Activated B cell treated with CpG ODN at 0.5 μM for 24 hours (primary cell): ENCODE measurements at regions not wholly inside any gene's neighbourhood (a gene's known extent, or its start where the extent isn't known, plus 50 kb on each side); places are given as distances from the start of the nearest gene placed in this dataset.

Experiments used
- ATAC-seq: fragments of 200-7000 bp; cut with Tn5 transposase; one replicate; pipeline ENCODE4 v1.10.0; 2021; ENCODE audit warnings: low read depth, mild to moderate bottlenecking, moderate library complexity
- CTCF ChIA-PET: fragments of 350-600 bp; sonication (Branson Sonifier 250); formaldehyde crosslinking; loops from one replicate; lab custom pipeline; 2021; ENCODE audit warnings: antibody characterized with exemption; lab: Charles Lee
- POLR2A ChIA-PET: fragments of 350-600 bp; sonication (Branson Sonifier 250); formaldehyde crosslinking; loops from one replicate; lab custom pipeline; 2021; ENCODE audit warnings: antibody characterized with exemption; lab: Charles Lee
- DNase-seq: peaks from one replicate; pipeline ENCODE4 v3.0.0; 2022
- H3K27ac Mint-ChIP-seq: one replicate; pipeline ENCODE4 v1.8.0; 2020; ENCODE audit warnings: mixed read lengths
- H3K27me3 Mint-ChIP-seq: one replicate; pipeline ENCODE4 v1.8.0; 2021; ENCODE audit warnings: mixed read lengths
- H3K36me3 Mint-ChIP-seq: one replicate; pipeline ENCODE4 v1.8.0; 2021; ENCODE audit warnings: low read depth, mixed read lengths
- H3K4me1 Mint-ChIP-seq: one replicate; pipeline ENCODE4 v1.8.0; 2021; ENCODE audit warnings: mixed read lengths
- H3K4me3 Mint-ChIP-seq: one replicate; pipeline ENCODE4 v1.8.0; 2020; ENCODE audit warnings: mild to moderate bottlenecking, mixed read lengths
- H3K9me3 Mint-ChIP-seq: one replicate; pipeline ENCODE4 v1.8.0; 2020; ENCODE audit warnings: mixed read lengths
- intact Hi-C: fragments of 100-400 bp; cut with micrococcal nuclease; formaldehyde crosslinking; loops from one replicate; pipeline ENCODE4 v1.15.1; 2024
- TF ChIP-seq, protein P1 (sequence below): fragments of 200-600 bp; IDR thresholded peaks from one replicate; pipeline ENCODE4 v1.8.0; 2022; ENCODE audit warnings: antibody characterized with exemption, mild to moderate bottlenecking

DNA sequence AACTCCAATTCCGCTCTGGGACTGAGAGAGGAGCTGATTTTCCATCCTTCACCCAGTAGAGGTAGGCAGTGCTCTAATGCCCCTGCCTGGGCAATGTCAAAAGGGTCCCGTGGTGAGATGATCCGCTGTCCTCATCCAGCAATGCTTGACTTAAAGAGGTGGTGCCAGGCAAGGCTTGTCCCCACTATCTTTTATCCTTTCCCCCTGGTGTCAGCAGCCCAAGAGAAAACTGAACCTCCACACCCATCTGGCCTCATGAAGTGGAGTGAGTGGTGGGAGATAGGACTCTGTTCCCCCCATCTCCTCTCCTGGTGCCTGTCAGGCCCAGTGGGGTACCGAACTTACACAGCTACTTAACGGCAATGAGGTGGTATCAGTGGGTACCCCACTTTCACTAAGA lies 107.1 kb downstream of the ABHD5 start:
- no peak overlapping the region for H3K27ac Mint-ChIP-seq
- POLR2A ChIA-PET, result no interaction called here

GRCh38 chr3:43810797-43811196 lies 120.1 kb downstream of the ABHD5 start:
- intact Hi-C loops, result no loop called here
- no peaks in the 10 kb centered on the region for H3K9me3 Mint-ChIP-seq
- peaks cover 28% of the 10 kb centered on the region for H3K27me3 Mint-ChIP-seq
- ChIA-PET POLR2A (no interaction called here), CTCF (no interaction called here)
- no peak overlapping the region for H3K4me3 Mint-ChIP-seq
- DNase-seq (no peak), ATAC-seq (no peak)
- TF ChIP-seq, protein P1, sequence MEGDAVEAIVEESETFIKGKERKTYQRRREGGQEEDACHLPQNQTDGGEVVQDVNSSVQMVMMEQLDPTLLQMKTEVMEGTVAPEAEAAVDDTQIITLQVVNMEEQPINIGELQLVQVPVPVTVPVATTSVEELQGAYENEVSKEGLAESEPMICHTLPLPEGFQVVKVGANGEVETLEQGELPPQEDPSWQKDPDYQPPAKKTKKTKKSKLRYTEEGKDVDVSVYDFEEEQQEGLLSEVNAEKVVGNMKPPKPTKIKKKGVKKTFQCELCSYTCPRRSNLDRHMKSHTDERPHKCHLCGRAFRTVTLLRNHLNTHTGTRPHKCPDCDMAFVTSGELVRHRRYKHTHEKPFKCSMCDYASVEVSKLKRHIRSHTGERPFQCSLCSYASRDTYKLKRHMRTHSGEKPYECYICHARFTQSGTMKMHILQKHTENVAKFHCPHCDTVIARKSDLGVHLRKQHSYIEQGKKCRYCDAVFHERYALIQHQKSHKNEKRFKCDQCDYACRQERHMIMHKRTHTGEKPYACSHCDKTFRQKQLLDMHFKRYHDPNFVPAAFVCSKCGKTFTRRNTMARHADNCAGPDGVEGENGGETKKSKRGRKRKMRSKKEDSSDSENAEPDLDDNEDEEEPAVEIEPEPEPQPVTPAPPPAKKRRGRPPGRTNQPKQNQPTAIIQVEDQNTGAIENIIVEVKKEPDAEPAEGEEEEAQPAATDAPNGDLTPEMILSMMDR, result no peak
- no peaks in the 10 kb centered on the region for H3K36me3 Mint-ChIP-seq
- no peak overlapping the region for H3K27ac Mint-ChIP-seq
- no peaks in the 10 kb centered on the region for H3K4me1 Mint-ChIP-seq

More for the DNA sequence above, 107.1 kb downstream of the ABHD5 start:
- CTCF ChIA-PET, result no interaction called here
- TF ChIP-seq, protein P1, result no peak
- Mint-ChIP-seq H3K36me3 (no peaks in the 10 kb centered on the region), H3K9me3 (peaks cover 8% of the 10 kb centered on the region), H3K4me3 (no peak overlapping the region), H3K27me3 (peaks cover 21% of the 10 kb centered on the region), H3K4me1 (no peaks in the 10 kb centered on the region)
- intact Hi-C loops, result no loop called here
- DNase-seq (no peak), ATAC-seq (no peak)

DNA sequence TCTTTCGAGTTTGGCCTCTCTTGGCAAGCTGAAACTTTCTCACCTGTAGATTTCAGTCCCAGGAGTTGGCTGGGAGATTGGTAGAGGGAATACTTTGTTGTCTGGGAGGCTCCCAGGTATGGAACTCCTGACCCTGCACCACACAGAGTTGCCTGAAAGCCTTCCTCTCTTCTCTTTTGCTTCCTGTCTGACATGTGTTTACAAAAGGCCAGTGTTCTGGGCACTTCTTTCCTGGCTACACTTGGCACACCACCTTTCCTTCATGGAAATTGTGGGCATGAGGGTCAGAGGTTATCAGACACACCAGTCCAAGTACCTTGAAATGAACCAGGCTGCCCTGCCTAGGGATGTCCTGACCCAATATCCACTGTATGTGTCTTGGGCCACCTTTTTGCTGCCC lies 123.7 kb downstream of the ABHD5 start:
- CTCF ChIA-PET, result no interaction called here
- H3K4me3 Mint-ChIP-seq, result no peak overlapping the region
- H3K4me1 Mint-ChIP-seq, result peaks cover 14% of the 10 kb centered on the region
- intact Hi-C loops, result no loop called here
- peaks cover 4% of the 10 kb centered on the region for H3K27me3 Mint-ChIP-seq
- POLR2A ChIA-PET, result no interaction called here
- ATAC-seq, result no peak
- no peak overlapping the region for H3K27ac Mint-ChIP-seq
- H3K36me3 Mint-ChIP-seq, result no peaks in the 10 kb centered on the region
- no peak for DNase-seq
- H3K9me3 Mint-ChIP-seq, result no peaks in the 10 kb centered on the region
- TF ChIP-seq, protein P1, result no peak

GRCh38 chr3:43816372-43816771 lies 125.6 kb downstream of the ABHD5 start:
- DNase-seq (no peak), ATAC-seq (no peak)
- Mint-ChIP-seq H3K9me3 (no peaks in the 10 kb centered on the region), H3K4me3 (no peak overlapping the region), H3K4me1 (peaks cover 14% of the 10 kb centered on the region), H3K27ac (no peak overlapping the region), H3K27me3 (peaks cover 4% of the 10 kb centered on the region), H3K36me3 (no peaks in the 10 kb centered on the region)
- ChIA-PET CTCF (no interaction called here), POLR2A (no interaction called here)
- intact Hi-C loops, result no loop called here
- TF ChIP-seq, protein P1, result no peak

DNA sequence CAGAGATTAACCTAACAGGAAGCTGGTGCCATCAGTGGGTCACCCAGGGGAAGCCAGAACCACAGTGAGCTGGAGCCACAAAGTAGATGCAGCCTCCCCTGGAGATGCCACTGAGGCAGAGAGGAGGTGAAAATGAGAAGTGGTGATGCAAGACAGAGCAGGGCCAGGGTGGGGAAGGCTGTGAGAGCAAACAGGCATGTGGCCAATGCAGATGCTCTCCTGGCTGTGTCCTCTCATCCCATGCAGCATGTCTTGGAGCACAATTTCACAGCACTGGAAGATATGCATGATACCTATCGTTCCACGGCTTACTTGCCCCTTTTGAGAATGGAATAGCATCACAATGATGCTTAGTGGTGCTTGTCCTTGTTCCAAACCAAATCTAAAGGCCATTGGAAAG lies 126.3 kb downstream of the ABHD5 start:
- no peak overlapping the region for H3K27ac Mint-ChIP-seq
- TF ChIP-seq, protein P1, result no peak
- intact Hi-C loops, result no loop called here
- no peak for DNase-seq
- no peak overlapping the region for H3K4me3 Mint-ChIP-seq
- H3K36me3 Mint-ChIP-seq, result no peaks in the 10 kb centered on the region
- peaks cover 14% of the 10 kb centered on the region for H3K4me1 Mint-ChIP-seq
- peaks cover 4% of the 10 kb centered on the region for H3K27me3 Mint-ChIP-seq
- H3K9me3 Mint-ChIP-seq, result no peaks in the 10 kb centered on the region
- CTCF ChIA-PET, result no interaction called here
- no peak for ATAC-seq
- POLR2A ChIA-PET, result no interaction called here
